ENCODE measurements at regions not wholly inside any gene's neighbourhood (a gene's known extent, or its start where the extent isn't known, plus 50 kb on each side); places are given as distances from the start of the nearest gene placed in this dataset.

DNA sequence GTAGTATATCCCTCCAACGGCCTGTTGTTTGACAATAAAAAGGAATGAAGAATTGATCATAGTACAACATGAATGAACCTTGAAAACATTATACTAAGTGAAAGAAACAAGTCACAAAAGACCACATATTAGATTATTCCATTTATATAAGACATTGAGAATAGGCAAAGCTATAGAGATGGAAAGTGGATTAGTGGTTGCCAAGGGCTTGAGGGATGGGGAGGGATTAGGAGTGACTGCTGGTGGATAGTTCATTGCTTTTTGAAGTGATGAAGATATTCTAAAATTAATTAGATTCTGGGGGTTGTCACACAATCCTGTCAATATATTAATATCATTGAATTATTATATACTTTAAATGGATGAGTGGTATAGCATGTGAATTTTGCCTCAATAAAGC, 142.5 kb upstream of the DPT start:
- DNase-seq (ENCODE audit: low spot score) = no peak

DNA sequence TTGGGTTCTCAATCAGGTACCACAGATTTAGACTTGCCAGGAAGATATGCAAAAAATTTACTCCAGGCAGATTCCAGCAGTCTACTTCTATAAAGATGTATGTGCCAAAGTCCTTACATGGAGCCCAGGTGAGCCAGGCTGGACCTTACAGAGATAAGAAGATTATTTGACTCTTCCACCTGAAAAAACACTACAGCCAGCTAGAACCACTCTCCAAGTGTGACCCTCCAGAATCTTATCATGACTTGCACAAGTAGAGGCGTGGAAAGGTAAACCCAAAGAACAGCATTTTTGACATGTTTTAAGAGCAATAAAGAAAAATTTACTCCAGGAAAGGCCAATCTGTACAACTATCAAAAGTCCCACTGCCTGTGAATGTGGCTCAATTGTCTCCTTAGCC, 146.8 kb upstream of the DPT start:
- DNase-seq (ENCODE audit: low spot score) = no peak

GRCh38 chr1:168876830-168877229, 147.8 kb upstream of the DPT start:
- no peak for DNase-seq (ENCODE audit: low spot score)

- peak; percentile 67 for DNase-seq (ENCODE audit: low spot score)
These were observed 151.1 kb upstream of the DPT start for GRCh38 chr1:168879896-168880734.

- no peak for DNase-seq (ENCODE audit: low spot score)
These were observed 152.8 kb upstream of the DPT start for GRCh38 chr1:168881656-168882260.

- DNase-seq (ENCODE audit: low spot score) = no peak
These were observed 158.4 kb upstream of the DPT start for GRCh38 chr1:168887381-168887780.

DNA sequence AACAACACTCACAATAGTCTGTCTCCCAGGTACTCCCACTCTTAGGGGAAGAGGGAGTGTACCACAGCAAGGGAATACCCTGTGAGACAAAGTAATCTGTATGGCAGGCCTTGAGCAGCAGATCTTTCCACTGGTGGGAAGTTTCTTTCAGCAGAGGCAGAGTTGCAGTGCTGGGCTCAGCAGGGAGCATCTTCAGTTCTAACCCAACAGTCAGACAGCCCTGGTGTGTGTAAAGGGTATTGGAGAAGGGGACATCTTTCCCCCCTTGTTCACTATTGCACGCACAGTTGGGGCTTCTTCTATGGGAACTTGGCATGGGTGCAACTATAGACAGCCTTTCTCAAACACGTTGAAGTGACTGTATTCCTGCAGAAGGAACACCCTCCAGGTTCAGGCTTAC, 159.4 kb upstream of the DPT start:
- no peak for DNase-seq (ENCODE audit: low spot score)

DNA sequence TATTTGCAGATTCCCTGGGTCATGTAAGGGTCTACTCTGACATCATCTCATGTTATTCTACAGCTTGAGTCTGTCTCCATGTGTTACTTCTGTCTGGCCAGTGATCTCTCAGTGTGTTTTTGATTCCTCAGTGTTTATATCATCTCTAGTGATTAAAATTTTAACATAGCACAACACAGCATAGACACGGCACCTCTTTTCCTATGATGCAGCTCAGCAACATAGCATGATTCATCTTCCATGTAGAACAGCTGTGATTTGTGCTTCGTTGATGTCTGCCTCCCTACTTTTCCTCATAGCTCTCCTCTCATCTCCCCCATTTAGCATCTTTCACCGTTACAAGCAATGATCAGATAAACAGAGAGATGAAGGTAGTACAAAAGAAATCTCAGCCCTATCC, 163.9 kb upstream of the DPT start:
- DNase-seq (ENCODE audit: low spot score) = no peak

GRCh38 chr1:168893359-168893801, 164.4 kb upstream of the DPT start:
- no peak for DNase-seq (ENCODE audit: low spot score)

- DNase-seq (ENCODE audit: low spot score) = no peak
These were observed 165.4 kb upstream of the DPT start for GRCh38 chr1:168894397-168894903.

DNA sequence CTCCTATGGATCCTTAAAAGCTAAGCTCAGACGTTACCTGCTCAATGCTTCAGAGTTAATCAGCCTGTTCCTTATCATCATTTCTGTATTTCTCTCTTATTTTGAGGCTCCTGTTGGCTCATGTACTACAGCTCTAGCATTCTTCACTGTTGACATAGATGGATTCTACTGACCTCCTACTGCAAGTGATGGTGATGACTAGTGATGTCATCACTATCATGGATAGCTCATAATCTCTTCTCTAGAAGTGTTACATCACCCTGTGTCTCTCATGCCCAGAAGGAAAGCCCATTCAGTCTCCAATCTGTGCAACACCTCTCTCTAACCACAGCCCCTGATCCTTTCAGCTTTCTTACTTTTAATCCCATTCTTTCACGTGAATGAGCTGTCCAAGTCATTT, 168.2 kb upstream of the DPT start:
- DNase-seq (ENCODE audit: low spot score) = no peak

DNA sequence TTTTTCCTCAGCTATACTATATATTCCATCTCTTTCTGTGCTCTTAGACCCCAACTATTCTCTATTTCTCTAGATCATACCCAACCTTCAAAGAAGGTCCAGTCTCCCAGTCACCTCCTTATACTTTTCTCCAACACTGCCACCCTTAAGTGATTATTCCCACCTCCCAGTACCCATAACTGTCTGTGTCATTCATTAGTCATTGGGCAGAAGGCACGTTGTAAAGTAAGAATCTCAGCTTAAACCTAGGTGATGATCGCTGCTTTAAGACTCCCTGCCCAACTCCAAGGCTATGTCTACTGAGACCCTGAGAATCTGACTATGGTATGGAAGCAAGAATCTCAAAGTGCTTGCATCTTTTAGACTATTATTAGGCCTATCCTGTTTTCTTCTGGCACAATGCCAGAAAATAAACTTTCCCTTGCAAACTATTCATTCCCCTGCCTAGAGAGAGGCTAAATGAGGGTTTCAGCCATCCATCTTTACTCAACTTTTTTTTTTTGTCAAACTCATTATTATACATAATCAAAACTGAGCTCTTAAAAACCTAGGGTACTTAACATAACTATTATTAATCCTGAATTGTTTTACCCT, 174.3 kb upstream of the DPT start:
- no peak for DNase-seq (ENCODE audit: low spot score)

GRCh38 chr1:168905633-168906032, 176.6 kb upstream of the DPT start:
- no peak for DNase-seq (ENCODE audit: low spot score)

- DNase-seq (ENCODE audit: low spot score) = no peak
These were observed 177.4 kb upstream of the DPT start for GRCh38 chr1:168906367-168906766.

- DNase-seq (ENCODE audit: low spot score) = no peak
These were observed 178.0 kb upstream of the DPT start for GRCh38 chr1:168907053-168907452.

GRCh38 chr1:168907786-168908348, 178.9 kb upstream of the DPT start:
- no peak for DNase-seq (ENCODE audit: low spot score)

GRCh38 chr1:168910403-168910802, 181.4 kb upstream of the DPT start:
- DNase-seq (ENCODE audit: low spot score) = no peak

- DNase-seq (ENCODE audit: low spot score) = no peak
These were observed 182.4 kb upstream of the DPT start for GRCh38 chr1:168911370-168911769.

GRCh38 chr1:168913711-168914463, 184.9 kb upstream of the DPT start:
- no peak for DNase-seq (ENCODE audit: low spot score)

- DNase-seq (ENCODE audit: low spot score) = no peak
These were observed 188.3 kb upstream of the DPT start for GRCh38 chr1:168917309-168917708.

DNA sequence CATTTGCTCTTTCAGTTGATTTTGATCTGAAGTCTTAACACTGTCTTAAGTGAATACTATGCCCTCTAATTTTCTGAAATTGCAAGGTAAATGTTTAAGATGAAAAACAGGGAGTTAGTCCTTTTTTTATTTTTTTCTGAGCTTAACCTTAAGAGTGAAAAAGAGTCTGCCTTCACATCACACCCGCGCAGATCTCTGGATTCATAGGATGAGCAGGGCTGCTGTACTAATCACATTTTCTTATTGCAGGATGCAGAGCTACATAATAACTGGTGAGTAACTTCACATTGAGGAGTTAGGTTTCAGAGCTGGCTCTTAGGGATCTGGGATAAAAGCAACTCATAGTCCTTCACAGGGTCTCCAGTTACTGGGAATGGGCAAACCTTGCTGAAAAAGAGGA, 188.7 kb upstream of the ATP1B1 start:
- DNase-seq (ENCODE audit: low spot score) = no peak

All from left forelimb (tissue), 1 donor.